ENCODE measurements at regions not wholly inside any gene's neighbourhood (a gene's known extent, or its start where the extent isn't known, plus 50 kb on each side); places are given as distances from the start of the nearest gene placed in this dataset.

- DNase-seq (ENCODE audit: low read depth): no peak
Observed at GRCh38 chr12:98149270-98149669, 366.1 kb upstream of the TMPO start.

- no peak for DNase-seq (ENCODE audit: low read depth)
Observed at GRCh38 chr12:98149691-98150210, 365.6 kb upstream of the TMPO start.

GRCh38 chr12:98151105-98151590, 364.2 kb upstream of the TMPO start:
- DNase-seq (ENCODE audit: low read depth): no peak

GRCh38 chr12:98151984-98152383, 363.4 kb upstream of the TMPO start:
- no peak for DNase-seq (ENCODE audit: low read depth)

GRCh38 chr12:98154850-98155249, 360.5 kb upstream of the TMPO start:
- peak; percentile 19 for DNase-seq (ENCODE audit: low read depth)

GRCh38 chr12:98156697-98157096, 358.7 kb upstream of the TMPO start:
- DNase-seq (ENCODE audit: low read depth): no peak

- no peak for DNase-seq (ENCODE audit: low read depth)
Observed at GRCh38 chr12:98162906-98163678, 352.3 kb upstream of the TMPO start.

- DNase-seq (ENCODE audit: low read depth): no peak
Observed at GRCh38 chr12:98172304-98172703, 343.1 kb upstream of the TMPO start.

GRCh38 chr12:98172801-98173200, 342.6 kb upstream of the TMPO start:
- no peak for DNase-seq (ENCODE audit: low read depth)

GRCh38 chr12:98173773-98174427, 341.5 kb upstream of the TMPO start:
- DNase-seq (ENCODE audit: low read depth): no peak

GRCh38 chr12:98174428-98174809, 341.0 kb upstream of the TMPO start:
- no peak for DNase-seq (ENCODE audit: low read depth)

GRCh38 chr12:98178126-98178525, 337.3 kb upstream of the TMPO start:
- DNase-seq (ENCODE audit: low read depth): no peak

GRCh38 chr12:98179151-98179550, 336.2 kb upstream of the TMPO start:
- DNase-seq (ENCODE audit: low read depth): no peak

- no peak for DNase-seq (ENCODE audit: low read depth)
Observed at GRCh38 chr12:98180603-98181002, 334.8 kb upstream of the TMPO start.

- no peak for DNase-seq (ENCODE audit: low read depth)
Observed at GRCh38 chr12:98182821-98183220, 332.6 kb upstream of the TMPO start.

- peak; percentile 45 for DNase-seq (ENCODE audit: low read depth)
Observed at GRCh38 chr12:98185606-98186005, 329.8 kb upstream of the TMPO start.

- DNase-seq (ENCODE audit: low read depth): no peak
Observed at GRCh38 chr12:98188650-98189077, 326.7 kb upstream of the TMPO start.

- DNase-seq (ENCODE audit: low read depth): no peak
Observed at GRCh38 chr12:98194591-98194990, 320.8 kb upstream of the TMPO start.

GRCh38 chr12:98198261-98198982, 317.0 kb upstream of the TMPO start:
- no peak for DNase-seq (ENCODE audit: low read depth)

GRCh38 chr12:98208816-98209215, 306.6 kb upstream of the TMPO start:
- DNase-seq (ENCODE audit: low read depth): no peak

GRCh38 chr12:98211909-98212695, 303.3 kb upstream of the TMPO start:
- no peak for DNase-seq (ENCODE audit: low read depth)

- DNase-seq (ENCODE audit: low read depth): no peak
Observed at GRCh38 chr12:98213556-98213955, 301.8 kb upstream of the TMPO start.
